ENCODE measurements at regions not wholly inside any gene's neighbourhood (a gene's known extent, or its start where the extent isn't known, plus 50 kb on each side); places are given as distances from the start of the nearest gene placed in this dataset.

DNA sequence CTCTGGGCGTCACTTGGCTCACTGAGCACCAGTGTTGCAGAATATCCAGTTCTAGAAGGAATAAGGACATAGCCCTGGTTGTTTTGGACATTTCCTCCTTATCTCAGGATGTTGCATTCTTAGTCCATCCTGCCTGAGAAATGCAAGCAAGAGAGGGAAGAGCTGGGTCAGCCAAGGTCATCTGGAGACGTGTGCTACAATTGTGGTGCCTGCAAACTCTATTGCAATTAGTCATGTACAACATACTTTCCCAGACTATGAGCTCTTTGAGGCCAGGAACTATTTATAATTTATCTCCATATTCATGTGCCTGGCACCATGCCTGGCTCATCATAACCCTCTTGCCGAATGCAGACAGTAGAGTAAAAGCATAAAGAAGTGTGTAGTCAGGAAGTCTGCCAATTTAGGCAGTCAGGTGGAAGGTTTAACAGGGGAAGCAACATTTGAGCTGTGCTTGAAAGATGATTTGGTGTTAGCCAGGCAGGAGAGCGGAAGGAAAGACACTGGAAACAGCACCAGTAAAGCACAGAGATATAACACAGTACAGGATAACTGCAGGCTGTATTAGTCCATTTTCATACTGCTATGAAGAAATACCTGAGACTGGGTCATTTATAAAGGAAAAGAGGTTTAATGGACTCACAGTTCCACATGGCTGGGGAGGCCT lies 129.4 kb upstream of the PAX6 start:
- no peaks in the 10 kb centered on the region for H3K23me2 ChIP-seq (ENCODE audit: insufficient read length, low read depth, low read length, poor library complexity, severe bottlenecking)
- H3K9ac ChIP-seq (ENCODE audit: extremely low read depth, insufficient read length, low read length): no peak overlapping the region
- Mint-ChIP-seq H3K36me3 (ENCODE audit: insufficient read depth in 1 of 3, low read depth in 3 of 3) (no peaks in the 10 kb centered on the region), H3K27me3 (ENCODE audit: low read depth) (no peaks in the 10 kb centered on the region), H3K9me3 (no peaks in the 10 kb centered on the region), H3K27ac (no peak overlapping the region), H3K4me3 (no peak overlapping the region), H3K4me1 (peaks cover 16 to 26% of the 10 kb centered on the region in 2 experiments)
- H3K9me3 ChIP-seq (ENCODE audit: control insufficient read depth, low read depth, low read length): no peaks in the 10 kb centered on the region
- no peak overlapping the region for H3K56ac ChIP-seq (ENCODE audit: insufficient read length, low read depth, low read length)
- no peaks in the 10 kb centered on the region for H3K79me2 ChIP-seq (ENCODE audit: insufficient read depth, low read length)
- H3K27me3 ChIP-seq (ENCODE audit: insufficient read depth, low read length): no peaks in the 10 kb centered on the region
- no peak overlapping the region for H2BK20ac ChIP-seq (ENCODE audit: low read depth, low read length, poor library complexity, severe bottlenecking)
- TF ChIP-seq, protein P1, sequence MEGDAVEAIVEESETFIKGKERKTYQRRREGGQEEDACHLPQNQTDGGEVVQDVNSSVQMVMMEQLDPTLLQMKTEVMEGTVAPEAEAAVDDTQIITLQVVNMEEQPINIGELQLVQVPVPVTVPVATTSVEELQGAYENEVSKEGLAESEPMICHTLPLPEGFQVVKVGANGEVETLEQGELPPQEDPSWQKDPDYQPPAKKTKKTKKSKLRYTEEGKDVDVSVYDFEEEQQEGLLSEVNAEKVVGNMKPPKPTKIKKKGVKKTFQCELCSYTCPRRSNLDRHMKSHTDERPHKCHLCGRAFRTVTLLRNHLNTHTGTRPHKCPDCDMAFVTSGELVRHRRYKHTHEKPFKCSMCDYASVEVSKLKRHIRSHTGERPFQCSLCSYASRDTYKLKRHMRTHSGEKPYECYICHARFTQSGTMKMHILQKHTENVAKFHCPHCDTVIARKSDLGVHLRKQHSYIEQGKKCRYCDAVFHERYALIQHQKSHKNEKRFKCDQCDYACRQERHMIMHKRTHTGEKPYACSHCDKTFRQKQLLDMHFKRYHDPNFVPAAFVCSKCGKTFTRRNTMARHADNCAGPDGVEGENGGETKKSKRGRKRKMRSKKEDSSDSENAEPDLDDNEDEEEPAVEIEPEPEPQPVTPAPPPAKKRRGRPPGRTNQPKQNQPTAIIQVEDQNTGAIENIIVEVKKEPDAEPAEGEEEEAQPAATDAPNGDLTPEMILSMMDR (conservative IDR thresholded peaks at IDR 0.05): no peak
- no peak overlapping the region for H3K14ac ChIP-seq (ENCODE audit: insufficient read depth, low read length)
- H3K18ac ChIP-seq (ENCODE audit: insufficient read length, low read depth, low read length): no peak overlapping the region
- no peak overlapping the region for H3K4ac ChIP-seq (ENCODE audit: low read depth, low read length)
- H4K20me1 ChIP-seq (ENCODE audit: control insufficient read depth, insufficient read depth, insufficient read length): no peaks in the 10 kb centered on the region
- H2BK120ac ChIP-seq (ENCODE audit: low read depth, low read length, poor library complexity, severe bottlenecking): no peak overlapping the region
- H2BK15ac ChIP-seq (ENCODE audit: low read depth, low read length): no peak overlapping the region
- no peaks in the 10 kb centered on the region for H3K4me1 ChIP-seq (ENCODE audit: insufficient read depth, low read length)
- H3T11ph ChIP-seq (ENCODE audit: low read length): no peak overlapping the region
- H2BK5ac ChIP-seq (ENCODE audit: insufficient read length, low read length): no peak overlapping the region
- H3K27ac ChIP-seq (ENCODE audit: insufficient read length, low read depth, low read length): no peak overlapping the region
- no peak overlapping the region for H4K8ac ChIP-seq (replicated peaks; ENCODE audit: insufficient read length, low read depth, low read length)
- no peak overlapping the region for H2AK5ac ChIP-seq (ENCODE audit: insufficient read length, low read length)
- no peaks in the 10 kb centered on the region for H3K79me1 ChIP-seq (ENCODE audit: insufficient read depth, low read depth, low read length, poor library complexity, severe bottlenecking)
- H4K91ac ChIP-seq (ENCODE audit: insufficient read length, low read depth, low read length): no peak overlapping the region
- H2BK12ac ChIP-seq (ENCODE audit: insufficient read length, low read depth, low read length): no peak overlapping the region
- no peak overlapping the region for H3K4me2 ChIP-seq (ENCODE audit: insufficient read depth, insufficient read length, low read length)
- DNase-seq: no peak
- WGBS (ENCODE audit: extremely low coverage, insufficient read length, low lambda C conversion rate): no CpG with 5 or more reads among the region's 4 CpGs
- no peak overlapping the region for H2AFZ ChIP-seq (ENCODE audit: low read length)
- H4K5ac ChIP-seq (ENCODE audit: insufficient read length, low read depth, low read length): no peak overlapping the region
- no peak overlapping the region for H3K23ac ChIP-seq (ENCODE audit: insufficient read length, low read depth, low read length)
